ENCODE measurements at regions not wholly inside any gene's neighbourhood (a gene's known extent, or its start where the extent isn't known, plus 50 kb on each side); places are given as distances from the start of the nearest gene placed in this dataset.

DNA sequence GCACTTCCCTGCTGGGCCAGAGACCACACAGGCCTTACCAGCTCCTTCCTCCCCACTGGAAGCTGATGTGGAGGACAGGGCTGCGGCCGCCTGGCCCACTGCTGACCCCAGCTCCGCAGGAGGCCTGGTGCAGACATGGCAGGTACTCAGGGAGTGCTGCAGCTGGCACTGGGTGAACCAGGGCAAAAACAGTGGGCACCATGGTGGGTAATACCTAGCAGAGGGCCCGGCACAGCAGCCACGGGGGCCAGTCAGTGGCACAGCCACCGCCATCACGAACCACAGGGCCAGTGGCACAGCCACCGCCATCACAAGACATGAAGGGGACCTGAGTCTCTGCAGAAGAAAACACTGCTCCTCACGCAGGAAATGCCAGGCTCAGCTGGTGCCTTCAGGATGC is 152.6 kb upstream of the PPP2R2D start:
- TF ChIP-seq, protein P1, sequence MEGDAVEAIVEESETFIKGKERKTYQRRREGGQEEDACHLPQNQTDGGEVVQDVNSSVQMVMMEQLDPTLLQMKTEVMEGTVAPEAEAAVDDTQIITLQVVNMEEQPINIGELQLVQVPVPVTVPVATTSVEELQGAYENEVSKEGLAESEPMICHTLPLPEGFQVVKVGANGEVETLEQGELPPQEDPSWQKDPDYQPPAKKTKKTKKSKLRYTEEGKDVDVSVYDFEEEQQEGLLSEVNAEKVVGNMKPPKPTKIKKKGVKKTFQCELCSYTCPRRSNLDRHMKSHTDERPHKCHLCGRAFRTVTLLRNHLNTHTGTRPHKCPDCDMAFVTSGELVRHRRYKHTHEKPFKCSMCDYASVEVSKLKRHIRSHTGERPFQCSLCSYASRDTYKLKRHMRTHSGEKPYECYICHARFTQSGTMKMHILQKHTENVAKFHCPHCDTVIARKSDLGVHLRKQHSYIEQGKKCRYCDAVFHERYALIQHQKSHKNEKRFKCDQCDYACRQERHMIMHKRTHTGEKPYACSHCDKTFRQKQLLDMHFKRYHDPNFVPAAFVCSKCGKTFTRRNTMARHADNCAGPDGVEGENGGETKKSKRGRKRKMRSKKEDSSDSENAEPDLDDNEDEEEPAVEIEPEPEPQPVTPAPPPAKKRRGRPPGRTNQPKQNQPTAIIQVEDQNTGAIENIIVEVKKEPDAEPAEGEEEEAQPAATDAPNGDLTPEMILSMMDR (IDR thresholded peaks at IDR 0.05), result no peak
- TF ChIP-seq POLR2A (IDR thresholded peaks at IDR 0.05), result no peak
